ENCODE measurements at regions not wholly inside any gene's neighbourhood (a gene's known extent, or its start where the extent isn't known, plus 50 kb on each side); places are given as distances from the start of the nearest gene placed in this dataset.

DNA sequence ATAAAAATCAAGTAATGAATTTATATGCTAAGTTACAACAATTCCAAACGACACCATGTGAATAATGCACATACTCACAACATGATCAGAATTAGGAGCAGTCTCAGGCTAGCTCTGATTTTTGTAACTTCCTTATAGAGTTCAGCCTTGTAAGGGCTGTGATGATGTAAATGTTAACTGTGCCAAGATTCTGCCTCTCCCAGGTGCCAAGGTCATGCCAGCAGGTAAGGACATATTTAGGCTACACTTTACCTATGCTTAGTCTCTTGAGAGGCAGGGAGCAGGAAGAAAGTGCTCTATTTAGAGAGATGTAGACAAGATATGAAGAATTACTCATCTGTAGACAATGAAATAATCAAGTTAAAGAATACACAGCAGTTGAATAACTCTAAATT, 53.6 kb upstream of the AGR3 start:
- POLR2A ChIA-PET, result no interaction called here
- TF ChIP-seq SUPT20H (IDR thresholded peaks at IDR 0.05; ENCODE audit: borderline replicate concordance, control insufficient read depth, low read depth, low read length) (no peak), BHLHE40 (IDR thresholded peaks at IDR 0.05; ENCODE audit: borderline replicate concordance in 1 of 2, low read depth in 2 of 2, low read length in 1 of 2) (no peak), POLR2AphosphoS5 (IDR thresholded peaks at IDR 0.05; ENCODE audit: low read length) (no peak), SRF (IDR thresholded peaks at IDR 0.05; ENCODE audit: low read depth in 2 of 2, low read length in 2 of 2) (no peak), NR2C2 (IDR thresholded peaks at IDR 0.05; ENCODE audit: borderline replicate concordance, control insufficient read depth, insufficient read length, low read depth) (no peak), RBBP5 (conservative IDR thresholded peaks at IDR 0.05) (no peak), IKZF2 (IDR thresholded peaks at IDR 0.05) (no peak), PAX5 (IDR thresholded peaks at IDR 0.05; ENCODE audit: borderline replicate concordance, low read depth, low read length) (no peak), RCOR1 (conservative IDR thresholded peaks at IDR 0.05; ENCODE audit: low read depth, low read length) (no peak), RUNX3 (IDR thresholded peaks at IDR 0.05; ENCODE audit: low read length) (no peak), SMAD5 (IDR thresholded peaks at IDR 0.05; ENCODE audit: low read depth) (no peak), NFYA (IDR thresholded peaks at IDR 0.05; ENCODE audit: borderline replicate concordance, low read depth, low read length) (no peak), TARDBP (IDR thresholded peaks at IDR 0.05; ENCODE audit: borderline replicate concordance) (no peak), PAX8 (IDR thresholded peaks at IDR 0.05) (no peak)
- TF ChIP-seq, protein P1, sequence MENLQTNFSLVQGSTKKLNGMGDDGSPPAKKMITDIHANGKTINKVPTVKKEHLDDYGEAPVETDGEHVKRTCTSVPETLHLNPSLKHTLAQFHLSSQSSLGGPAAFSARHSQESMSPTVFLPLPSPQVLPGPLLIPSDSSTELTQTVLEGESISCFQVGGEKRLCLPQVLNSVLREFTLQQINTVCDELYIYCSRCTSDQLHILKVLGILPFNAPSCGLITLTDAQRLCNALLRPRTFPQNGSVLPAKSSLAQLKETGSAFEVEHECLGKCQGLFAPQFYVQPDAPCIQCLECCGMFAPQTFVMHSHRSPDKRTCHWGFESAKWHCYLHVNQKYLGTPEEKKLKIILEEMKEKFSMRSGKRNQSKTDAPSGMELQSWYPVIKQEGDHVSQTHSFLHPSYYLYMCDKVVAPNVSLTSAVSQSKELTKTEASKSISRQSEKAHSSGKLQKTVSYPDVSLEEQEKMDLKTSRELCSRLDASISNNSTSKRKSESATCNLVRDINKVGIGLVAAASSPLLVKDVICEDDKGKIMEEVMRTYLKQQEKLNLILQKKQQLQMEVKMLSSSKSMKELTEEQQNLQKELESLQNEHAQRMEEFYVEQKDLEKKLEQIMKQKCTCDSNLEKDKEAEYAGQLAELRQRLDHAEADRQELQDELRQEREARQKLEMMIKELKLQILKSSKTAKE (IDR thresholded peaks at IDR 0.05; ENCODE audit: low read depth, poor library complexity, severe bottlenecking), result no peak
- TF ChIP-seq, protein P2, sequence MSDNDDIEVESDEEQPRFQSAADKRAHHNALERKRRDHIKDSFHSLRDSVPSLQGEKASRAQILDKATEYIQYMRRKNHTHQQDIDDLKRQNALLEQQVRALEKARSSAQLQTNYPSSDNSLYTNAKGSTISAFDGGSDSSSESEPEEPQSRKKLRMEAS (IDR thresholded peaks at IDR 0.05; ENCODE audit: low read depth, low read length), result no peak
- TF ChIP-seq, protein P3, sequence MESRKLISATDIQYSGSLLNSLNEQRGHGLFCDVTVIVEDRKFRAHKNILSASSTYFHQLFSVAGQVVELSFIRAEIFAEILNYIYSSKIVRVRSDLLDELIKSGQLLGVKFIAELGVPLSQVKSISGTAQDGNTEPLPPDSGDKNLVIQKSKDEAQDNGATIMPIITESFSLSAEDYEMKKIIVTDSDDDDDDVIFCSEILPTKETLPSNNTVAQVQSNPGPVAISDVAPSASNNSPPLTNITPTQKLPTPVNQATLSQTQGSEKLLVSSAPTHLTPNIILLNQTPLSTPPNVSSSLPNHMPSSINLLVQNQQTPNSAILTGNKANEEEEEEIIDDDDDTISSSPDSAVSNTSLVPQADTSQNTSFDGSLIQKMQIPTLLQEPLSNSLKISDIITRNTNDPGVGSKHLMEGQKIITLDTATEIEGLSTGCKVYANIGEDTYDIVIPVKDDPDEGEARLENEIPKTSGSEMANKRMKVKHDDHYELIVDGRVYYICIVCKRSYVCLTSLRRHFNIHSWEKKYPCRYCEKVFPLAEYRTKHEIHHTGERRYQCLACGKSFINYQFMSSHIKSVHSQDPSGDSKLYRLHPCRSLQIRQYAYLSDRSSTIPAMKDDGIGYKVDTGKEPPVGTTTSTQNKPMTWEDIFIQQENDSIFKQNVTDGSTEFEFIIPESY (IDR thresholded peaks at IDR 0.05), result no peak
- TF ChIP-seq, protein P4, sequence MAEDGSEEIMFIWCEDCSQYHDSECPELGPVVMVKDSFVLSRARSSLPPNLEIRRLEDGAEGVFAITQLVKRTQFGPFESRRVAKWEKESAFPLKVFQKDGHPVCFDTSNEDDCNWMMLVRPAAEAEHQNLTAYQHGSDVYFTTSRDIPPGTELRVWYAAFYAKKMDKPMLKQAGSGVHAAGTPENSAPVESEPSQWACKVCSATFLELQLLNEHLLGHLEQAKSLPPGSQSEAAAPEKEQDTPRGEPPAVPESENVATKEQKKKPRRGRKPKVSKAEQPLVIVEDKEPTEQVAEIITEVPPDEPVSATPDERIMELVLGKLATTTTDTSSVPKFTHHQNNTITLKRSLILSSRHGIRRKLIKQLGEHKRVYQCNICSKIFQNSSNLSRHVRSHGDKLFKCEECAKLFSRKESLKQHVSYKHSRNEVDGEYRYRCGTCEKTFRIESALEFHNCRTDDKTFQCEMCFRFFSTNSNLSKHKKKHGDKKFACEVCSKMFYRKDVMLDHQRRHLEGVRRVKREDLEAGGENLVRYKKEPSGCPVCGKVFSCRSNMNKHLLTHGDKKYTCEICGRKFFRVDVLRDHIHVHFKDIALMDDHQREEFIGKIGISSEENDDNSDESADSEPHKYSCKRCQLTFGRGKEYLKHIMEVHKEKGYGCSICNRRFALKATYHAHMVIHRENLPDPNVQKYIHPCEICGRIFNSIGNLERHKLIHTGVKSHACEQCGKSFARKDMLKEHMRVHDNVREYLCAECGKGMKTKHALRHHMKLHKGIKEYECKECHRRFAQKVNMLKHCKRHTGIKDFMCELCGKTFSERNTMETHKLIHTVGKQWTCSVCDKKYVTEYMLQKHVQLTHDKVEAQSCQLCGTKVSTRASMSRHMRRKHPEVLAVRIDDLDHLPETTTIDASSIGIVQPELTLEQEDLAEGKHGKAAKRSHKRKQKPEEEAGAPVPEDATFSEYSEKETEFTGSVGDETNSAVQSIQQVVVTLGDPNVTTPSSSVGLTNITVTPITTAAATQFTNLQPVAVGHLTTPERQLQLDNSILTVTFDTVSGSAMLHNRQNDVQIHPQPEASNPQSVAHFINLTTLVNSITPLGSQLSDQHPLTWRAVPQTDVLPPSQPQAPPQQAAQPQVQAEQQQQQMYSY (CRISPR knock-in tag; IDR thresholded peaks at IDR 0.05), result no peak
- no TSS peak for BruUV-seq (replicated peaks)
- Histone ChIP-seq H3K27me3 (replicated peaks in 1 of 2; ENCODE audit: control insufficient read depth in 2 of 2, insufficient read depth in 2 of 2, low read length in 1 of 2) (no peaks in the 10 kb centered on the region; a peak in 1 of 4 replicates), H3K79me2 (ENCODE audit: control insufficient read depth, insufficient read depth, low read length) (no peaks in the 10 kb centered on the region), H3K36me3 (ENCODE audit: control insufficient read depth in 2 of 2, insufficient read depth in 2 of 2, low read length in 1 of 2) (no peaks in the 10 kb centered on the region), H3K4me3 (no peak overlapping the region), H2AFZ (ENCODE audit: control insufficient read depth, low read depth, low read length) (no peak overlapping the region), H3K9me3 (replicated peaks; ENCODE audit: control insufficient read depth, insufficient read depth, low read length) (no peaks in the 10 kb centered on the region), H3K4me1 (ENCODE audit: control insufficient read depth, insufficient read depth, low read length) (peaks cover 5% of the 10 kb centered on the region), H3K4me2 (ENCODE audit: control insufficient read depth, insufficient read depth) (no peak overlapping the region), H4K20me1 (ENCODE audit: control insufficient read depth, insufficient read depth) (no peaks in the 10 kb centered on the region), H3K27ac (ENCODE audit: control insufficient read depth, insufficient read depth) (no peak overlapping the region), H3K9ac (ENCODE audit: control insufficient read depth, insufficient read depth, low read length) (no peak overlapping the region)
- ATAC-seq (no peak), FAIRE-seq (no peak), DNase-seq (ENCODE audit: low read depth, low spot score) (no peak)
- CTCF ChIA-PET, result no interaction called here
- in situ Hi-C loops (cut with MboI) (no loop called here), intact Hi-C loops (cut with micrococcal nuclease; ENCODE audit: unreplicated experiment) (no loop called here)
- SMC1A ChIA-PET (ENCODE audit: uncharacterized antibody, unreplicated experiment), result no interaction called here
- RAD21 ChIA-PET (ENCODE audit: unreplicated experiment), result no interaction called here
- WGBS (ENCODE audit: insufficient coverage, insufficient replicate concordance, low lambda C conversion rate, missing lambda C conversion rate), result 0% methylated on average over 1 of the region's 1 CpG
